ENCODE measurements at regions not wholly inside any gene's neighbourhood (a gene's known extent, or its start where the extent isn't known, plus 50 kb on each side); places are given as distances from the start of the nearest gene placed in this dataset.
"Not testable (repeated sequence)": the region's sequence is repeated elsewhere in the genome, so short reads cannot be mapped to it uniquely, and the experiment has no call there.

GRCh38 chr15:77889009-77889806, 188.3 kb downstream of the TBC1D2B start:
- TF ChIP-seq EZH2phosphoT487 (IDR thresholded peaks at IDR 0.05; ENCODE audit: low read length) (no peak), CTCF (IDR thresholded peaks at IDR 0.05; ENCODE audit: low read length) (no peak), EZH2 (optimal IDR thresholded peaks at IDR 0.05; ENCODE audit: low read depth, low read length) (no peak)
- no peak overlapping the region for H3K9ac ChIP-seq (ENCODE audit: low read length)

GRCh38 chr15:77887563-77888429, 189.7 kb downstream of the TBC1D2B start:
- not testable (repeated sequence) for H3K36me3 ChIP-seq (replicated peaks; ENCODE audit: insufficient read depth, low read length); H3K9me3 ChIP-seq (replicated peaks; ENCODE audit: insufficient read depth, low read length); H3K27me3 ChIP-seq (replicated peaks; ENCODE audit: insufficient read depth, low read length); H3F3A ChIP-seq (ENCODE audit: insufficient read depth, low read length); H3K4me3 ChIP-seq (ENCODE audit: low read length); H3K4me1 ChIP-seq (ENCODE audit: low read length); H3K9ac ChIP-seq (ENCODE audit: low read length); H3K79me2 ChIP-seq (ENCODE audit: low read length); H3K9me2 ChIP-seq (replicated peaks; ENCODE audit: insufficient read depth, low read length); H3K4me2 ChIP-seq (ENCODE audit: low read depth, low read length); H4K20me1 ChIP-seq (ENCODE audit: insufficient read depth, low read length); H2AFZ ChIP-seq (ENCODE audit: low read length); H3K27ac ChIP-seq (ENCODE audit: low read length); DNase-seq

More at GRCh38 chr15:77889009-77889806, 188.3 kb downstream of the TBC1D2B start:
- H3K4me1 ChIP-seq (ENCODE audit: low read length), result no peaks in the 10 kb centered on the region
- H3K36me3 ChIP-seq (replicated peaks; ENCODE audit: insufficient read depth, low read length), result no peaks in the 10 kb centered on the region
- H3K27ac ChIP-seq (ENCODE audit: low read length), result no peak overlapping the region
- peaks cover 13% of the 10 kb centered on the region for H3K27me3 ChIP-seq (replicated peaks; ENCODE audit: insufficient read depth, low read length)
- DNase-seq, result no peak
- no peak overlapping the region for H2AFZ ChIP-seq (ENCODE audit: low read length)
- H3K9me2 ChIP-seq (replicated peaks; ENCODE audit: insufficient read depth, low read length), result no peaks in the 10 kb centered on the region
- no peaks in the 10 kb centered on the region for H3K79me2 ChIP-seq (ENCODE audit: low read length)
- H4K20me1 ChIP-seq (ENCODE audit: insufficient read depth, low read length), result no peaks in the 10 kb centered on the region
- no peaks in the 10 kb centered on the region for H3F3A ChIP-seq (ENCODE audit: insufficient read depth, low read length)
- no peaks in the 10 kb centered on the region for H3K9me3 ChIP-seq (replicated peaks; ENCODE audit: insufficient read depth, low read length)
- no peak overlapping the region for H3K4me3 ChIP-seq (ENCODE audit: low read length)
- H3K4me2 ChIP-seq (ENCODE audit: low read depth, low read length), result no peak overlapping the region

GRCh38 chr15:77886805-77887448, 190.6 kb downstream of the TBC1D2B start:
- peaks cover 3% of the 10 kb centered on the region; the same call in 1 of the 2 replicates for H3K27me3 ChIP-seq (replicated peaks; ENCODE audit: insufficient read depth, low read length)
- no peaks in the 10 kb centered on the region for H3K9me3 ChIP-seq (replicated peaks; ENCODE audit: insufficient read depth, low read length)
- H3K27ac ChIP-seq (ENCODE audit: low read length), result no peak overlapping the region
- no peaks in the 10 kb centered on the region for H3K79me2 ChIP-seq (ENCODE audit: low read length)
- no peaks in the 10 kb centered on the region for H3K4me1 ChIP-seq (ENCODE audit: low read length)
- no peak overlapping the region for H3K4me3 ChIP-seq (ENCODE audit: low read length)
- H3F3A ChIP-seq (ENCODE audit: insufficient read depth, low read length), result no peaks in the 10 kb centered on the region
- no peak overlapping the region for H2AFZ ChIP-seq (ENCODE audit: low read length)
- no peaks in the 10 kb centered on the region for H3K9me2 ChIP-seq (replicated peaks; ENCODE audit: insufficient read depth, low read length)
- H4K20me1 ChIP-seq (ENCODE audit: insufficient read depth, low read length), result no peaks in the 10 kb centered on the region
- no peak for DNase-seq
- no peaks in the 10 kb centered on the region for H3K36me3 ChIP-seq (replicated peaks; ENCODE audit: insufficient read depth, low read length)
- no peak overlapping the region for H3K9ac ChIP-seq (ENCODE audit: low read length)
- H3K4me2 ChIP-seq (ENCODE audit: low read depth, low read length), result no peak overlapping the region
- TF ChIP-seq EZH2 (optimal IDR thresholded peaks at IDR 0.05; ENCODE audit: low read depth, low read length), result no peak
- no peak for TF ChIP-seq CTCF (IDR thresholded peaks at IDR 0.05; ENCODE audit: low read length)
- no peak for TF ChIP-seq EZH2phosphoT487 (IDR thresholded peaks at IDR 0.05; ENCODE audit: low read length)

GRCh38 chr15:77885877-77886500, 191.5 kb downstream of the TBC1D2B start:
- H3K4me1 ChIP-seq (ENCODE audit: low read length); H3K4me3 ChIP-seq (ENCODE audit: low read length); H3K9ac ChIP-seq (ENCODE audit: low read length); H4K20me1 ChIP-seq (ENCODE audit: insufficient read depth, low read length); DNase-seq; H3K9me3 ChIP-seq (replicated peaks; ENCODE audit: insufficient read depth, low read length); H3K79me2 ChIP-seq (ENCODE audit: low read length); H2AFZ ChIP-seq (ENCODE audit: low read length); H3K9me2 ChIP-seq (replicated peaks; ENCODE audit: insufficient read depth, low read length); H3K27ac ChIP-seq (ENCODE audit: low read length); H3K4me2 ChIP-seq (ENCODE audit: low read depth, low read length); H3K36me3 ChIP-seq (replicated peaks; ENCODE audit: insufficient read depth, low read length); H3F3A ChIP-seq (ENCODE audit: insufficient read depth, low read length); H3K27me3 ChIP-seq (replicated peaks; ENCODE audit: insufficient read depth, low read length): not testable (repeated sequence)

- H3K27ac ChIP-seq (ENCODE audit: low read length); H3K9me3 ChIP-seq (replicated peaks; ENCODE audit: insufficient read depth, low read length); H3K79me2 ChIP-seq (ENCODE audit: low read length): not testable (repeated sequence)
Measured at GRCh38 chr15:77883012-77883411, 194.5 kb downstream of the TBC1D2B start.

More at GRCh38 chr15:77883012-77883411, 194.5 kb downstream of the TBC1D2B start:
- H3K27me3 ChIP-seq (replicated peaks; ENCODE audit: insufficient read depth, low read length); H3K9ac ChIP-seq (ENCODE audit: low read length); H3K4me2 ChIP-seq (ENCODE audit: low read depth, low read length); H2AFZ ChIP-seq (ENCODE audit: low read length); H3K4me1 ChIP-seq (ENCODE audit: low read length); DNase-seq; H3K36me3 ChIP-seq (replicated peaks; ENCODE audit: insufficient read depth, low read length); H3K4me3 ChIP-seq (ENCODE audit: low read length); H3K9me2 ChIP-seq (replicated peaks; ENCODE audit: insufficient read depth, low read length); H3F3A ChIP-seq (ENCODE audit: insufficient read depth, low read length); H4K20me1 ChIP-seq (ENCODE audit: insufficient read depth, low read length): not testable (repeated sequence)

Measured in MM.1S (cell line).